ENCODE measurements at regions not wholly inside any gene's neighbourhood (a gene's known extent, or its start where the extent isn't known, plus 50 kb on each side); places are given as distances from the start of the nearest gene placed in this dataset.

- Histone ChIP-seq H3K36me3 (ENCODE audit: low read length) (no peaks in the 10 kb centered on the region), H3K27me3 (ENCODE audit: low read length) (no peaks in the 10 kb centered on the region), H3K9ac (ENCODE audit: low read length) (no peak overlapping the region), H3K4me3 (ENCODE audit: insufficient read depth, low read length, poor library complexity, severe bottlenecking) (no peak overlapping the region), H3K27ac (ENCODE audit: low read depth, low read length) (no peak overlapping the region), H3K4me2 (ENCODE audit: low read depth, low read length, poor library complexity, severe bottlenecking) (no peak overlapping the region), H2AFZ (ENCODE audit: low read depth, low read length, severe bottlenecking) (no peak overlapping the region), H3F3A (ENCODE audit: insufficient read depth) (no peaks in the 10 kb centered on the region), H3K9me3 (ENCODE audit: insufficient read depth, low read length) (no peaks in the 10 kb centered on the region), H4K20me1 (ENCODE audit: low read depth, low read length) (no peaks in the 10 kb centered on the region), H3K9me2 (replicated peaks; ENCODE audit: insufficient read depth, low read length) (no peaks in the 10 kb centered on the region), H3K79me2 (ENCODE audit: insufficient read depth, low read length) (no peaks in the 10 kb centered on the region)
- no peak for TF ChIP-seq CTCF (IDR thresholded peaks at IDR 0.05; ENCODE audit: insufficient read depth, low read length, poor library complexity, severe bottlenecking)
- no peak for TF ChIP-seq EZH2phosphoT487 (conservative IDR thresholded peaks at IDR 0.05; ENCODE audit: low read length)
These were observed 516.9 kb downstream of the EIPR1 start for GRCh38 chr2:2860589-2861300.

- Histone ChIP-seq H3K9ac (ENCODE audit: low read length) (no peak overlapping the region), H3F3A (ENCODE audit: insufficient read depth) (no peaks in the 10 kb centered on the region), H3K9me2 (replicated peaks; ENCODE audit: insufficient read depth, low read length) (no peaks in the 10 kb centered on the region), H3K79me2 (ENCODE audit: insufficient read depth, low read length) (no peaks in the 10 kb centered on the region), H3K27ac (ENCODE audit: low read depth, low read length) (no peak overlapping the region), H2AFZ (ENCODE audit: low read depth, low read length, severe bottlenecking) (no peak overlapping the region), H3K36me3 (ENCODE audit: low read length) (no peaks in the 10 kb centered on the region), H3K4me2 (ENCODE audit: low read depth, low read length, poor library complexity, severe bottlenecking) (no peak overlapping the region), H3K4me3 (ENCODE audit: insufficient read depth, low read length, poor library complexity, severe bottlenecking) (no peak overlapping the region), H4K20me1 (ENCODE audit: low read depth, low read length) (no peaks in the 10 kb centered on the region), H3K27me3 (ENCODE audit: low read length) (no peaks in the 10 kb centered on the region), H3K9me3 (ENCODE audit: insufficient read depth, low read length) (no peaks in the 10 kb centered on the region)
- TF ChIP-seq EZH2phosphoT487 (conservative IDR thresholded peaks at IDR 0.05; ENCODE audit: low read length) = no peak
- TF ChIP-seq CTCF (IDR thresholded peaks at IDR 0.05; ENCODE audit: insufficient read depth, low read length, poor library complexity, severe bottlenecking) = no peak
These were observed 517.9 kb downstream of the EIPR1 start for GRCh38 chr2:2859732-2860131.

GRCh38 chr2:2859164-2859563 lies 518.5 kb downstream of the EIPR1 start:
- Histone ChIP-seq H3K4me2 (ENCODE audit: low read depth, low read length, poor library complexity, severe bottlenecking) (no peak overlapping the region), H3K9me3 (ENCODE audit: insufficient read depth, low read length) (no peaks in the 10 kb centered on the region), H2AFZ (ENCODE audit: low read depth, low read length, severe bottlenecking) (no peak overlapping the region), H3K4me3 (ENCODE audit: insufficient read depth, low read length, poor library complexity, severe bottlenecking) (no peak overlapping the region), H3F3A (ENCODE audit: insufficient read depth) (no peaks in the 10 kb centered on the region), H3K9ac (ENCODE audit: low read length) (no peak overlapping the region), H3K27ac (ENCODE audit: low read depth, low read length) (no peak overlapping the region), H3K79me2 (ENCODE audit: insufficient read depth, low read length) (no peaks in the 10 kb centered on the region), H3K9me2 (replicated peaks; ENCODE audit: insufficient read depth, low read length) (no peaks in the 10 kb centered on the region), H3K36me3 (ENCODE audit: low read length) (no peaks in the 10 kb centered on the region), H3K27me3 (ENCODE audit: low read length) (no peaks in the 10 kb centered on the region), H4K20me1 (ENCODE audit: low read depth, low read length) (no peaks in the 10 kb centered on the region)
- TF ChIP-seq EZH2phosphoT487 (conservative IDR thresholded peaks at IDR 0.05; ENCODE audit: low read length) (no peak), CTCF (IDR thresholded peaks at IDR 0.05; ENCODE audit: insufficient read depth, low read length, poor library complexity, severe bottlenecking) (no peak)

All from SU-DHL-6 (cell line).